ENCODE measurements at regions not wholly inside any gene's neighbourhood (a gene's known extent, or its start where the extent isn't known, plus 50 kb on each side); places are given as distances from the start of the nearest gene placed in this dataset.

GRCh38 chrX:117510453-117510852 is 606.2 kb downstream of the KLHL13 start:
- H3K36me3 Mint-ChIP-seq (ENCODE audit: low read depth): no peaks in the 10 kb centered on the region
- no peaks in the 10 kb centered on the region for H3K27me3 Mint-ChIP-seq (ENCODE audit: low read depth)
- no peak for DNase-seq (ENCODE audit: low spot score)
- H3K27ac Mint-ChIP-seq (ENCODE audit: unreplicated experiment): no peak overlapping the region
- no peak overlapping the region for H3K4me3 Mint-ChIP-seq (ENCODE audit: unreplicated experiment)
- no peaks in the 10 kb centered on the region for H3K4me1 Mint-ChIP-seq (ENCODE audit: low read depth)
- peaks cover 15% of the 10 kb centered on the region for H3K9me3 Mint-ChIP-seq (ENCODE audit: low read depth)
- no peak for TF ChIP-seq CTCF (IDR thresholded peaks at IDR 0.05)

GRCh38 chrX:117508021-117508420 is 608.6 kb downstream of the KLHL13 start:
- no peak overlapping the region for H3K4me3 Mint-ChIP-seq (ENCODE audit: unreplicated experiment)
- no peaks in the 10 kb centered on the region for H3K36me3 Mint-ChIP-seq (ENCODE audit: low read depth)
- H3K4me1 Mint-ChIP-seq (ENCODE audit: low read depth): no peaks in the 10 kb centered on the region
- no peak overlapping the region for H3K27ac Mint-ChIP-seq (ENCODE audit: unreplicated experiment)
- no peaks in the 10 kb centered on the region for H3K27me3 Mint-ChIP-seq (ENCODE audit: low read depth)
- no peak for TF ChIP-seq CTCF (IDR thresholded peaks at IDR 0.05)
- peaks cover 15% of the 10 kb centered on the region for H3K9me3 Mint-ChIP-seq (ENCODE audit: low read depth)
- DNase-seq (ENCODE audit: low spot score): no peak

- no peak overlapping the region for H3K4me3 Mint-ChIP-seq (ENCODE audit: unreplicated experiment)
- no peak overlapping the region for H3K27ac Mint-ChIP-seq (ENCODE audit: unreplicated experiment)
- no peaks in the 10 kb centered on the region for H3K4me1 Mint-ChIP-seq (ENCODE audit: low read depth)
- H3K27me3 Mint-ChIP-seq (ENCODE audit: low read depth): no peaks in the 10 kb centered on the region
- peaks cover 13% of the 10 kb centered on the region for H3K9me3 Mint-ChIP-seq (ENCODE audit: low read depth)
- no peak for TF ChIP-seq CTCF (IDR thresholded peaks at IDR 0.05)
- no peaks in the 10 kb centered on the region for H3K36me3 Mint-ChIP-seq (ENCODE audit: low read depth)
- no peak for DNase-seq (ENCODE audit: low spot score)
These were observed 629.2 kb downstream of the KLHL13 start for GRCh38 chrX:117487421-117487820.

- Mint-ChIP-seq H3K27me3 (ENCODE audit: low read depth) (no peaks in the 10 kb centered on the region), H3K9me3 (ENCODE audit: low read depth) (peaks cover 23% of the 10 kb centered on the region), H3K27ac (ENCODE audit: unreplicated experiment) (no peak overlapping the region), H3K4me3 (ENCODE audit: unreplicated experiment) (no peak overlapping the region), H3K4me1 (ENCODE audit: low read depth) (no peaks in the 10 kb centered on the region), H3K36me3 (ENCODE audit: low read depth) (no peaks in the 10 kb centered on the region)
- no peak for TF ChIP-seq CTCF (IDR thresholded peaks at IDR 0.05)
- DNase-seq (ENCODE audit: low spot score): peak; percentile 33
These were observed 632.7 kb downstream of the KLHL13 start for GRCh38 chrX:117483950-117484349.

- no peak overlapping the region for H3K4me3 Mint-ChIP-seq (ENCODE audit: unreplicated experiment)
- peaks cover 24% of the 10 kb centered on the region for H3K9me3 Mint-ChIP-seq (ENCODE audit: low read depth)
- H3K36me3 Mint-ChIP-seq (ENCODE audit: low read depth): no peaks in the 10 kb centered on the region
- TF ChIP-seq CTCF (IDR thresholded peaks at IDR 0.05): no peak
- H3K4me1 Mint-ChIP-seq (ENCODE audit: low read depth): no peaks in the 10 kb centered on the region
- H3K27me3 Mint-ChIP-seq (ENCODE audit: low read depth): no peaks in the 10 kb centered on the region
- no peak overlapping the region for H3K27ac Mint-ChIP-seq (ENCODE audit: unreplicated experiment)
- peak; percentile 56 for DNase-seq (ENCODE audit: low spot score)
These were observed 658.2 kb downstream of the KLHL13 start for GRCh38 chrX:117458243-117458968.

Data from chondrocyte (in vitro differentiated cells).